ENCODE measurements at regions not wholly inside any gene's neighbourhood (a gene's known extent, or its start where the extent isn't known, plus 50 kb on each side); places are given as distances from the start of the nearest gene placed in this dataset.
"Not testable (repeated sequence)": the region's sequence is repeated elsewhere in the genome, so short reads cannot be mapped to it uniquely, and the experiment has no call there.

GRCh38 chr2:118372886-118373830, 284.9 kb downstream of the INSIG2 start:
- intact Hi-C loops (cut with DNase I), result loop anchor here (10.0 kb wide), 1 partner anchor 482 kb away; no protein-coding TSS in a partner anchor
- no peaks in the 10 kb centered on the region for H3K9me3 ChIP-seq
- DNase-seq, result no peak
- no peaks in the 10 kb centered on the region for H3K36me3 ChIP-seq
- no peak for TF ChIP-seq POLR2A (IDR thresholded peaks at IDR 0.05)
- TF ChIP-seq, protein P1, sequence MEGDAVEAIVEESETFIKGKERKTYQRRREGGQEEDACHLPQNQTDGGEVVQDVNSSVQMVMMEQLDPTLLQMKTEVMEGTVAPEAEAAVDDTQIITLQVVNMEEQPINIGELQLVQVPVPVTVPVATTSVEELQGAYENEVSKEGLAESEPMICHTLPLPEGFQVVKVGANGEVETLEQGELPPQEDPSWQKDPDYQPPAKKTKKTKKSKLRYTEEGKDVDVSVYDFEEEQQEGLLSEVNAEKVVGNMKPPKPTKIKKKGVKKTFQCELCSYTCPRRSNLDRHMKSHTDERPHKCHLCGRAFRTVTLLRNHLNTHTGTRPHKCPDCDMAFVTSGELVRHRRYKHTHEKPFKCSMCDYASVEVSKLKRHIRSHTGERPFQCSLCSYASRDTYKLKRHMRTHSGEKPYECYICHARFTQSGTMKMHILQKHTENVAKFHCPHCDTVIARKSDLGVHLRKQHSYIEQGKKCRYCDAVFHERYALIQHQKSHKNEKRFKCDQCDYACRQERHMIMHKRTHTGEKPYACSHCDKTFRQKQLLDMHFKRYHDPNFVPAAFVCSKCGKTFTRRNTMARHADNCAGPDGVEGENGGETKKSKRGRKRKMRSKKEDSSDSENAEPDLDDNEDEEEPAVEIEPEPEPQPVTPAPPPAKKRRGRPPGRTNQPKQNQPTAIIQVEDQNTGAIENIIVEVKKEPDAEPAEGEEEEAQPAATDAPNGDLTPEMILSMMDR (IDR thresholded peaks at IDR 0.05), result no peak
- 70 to 71% methylated on average over 6 of the region's 6 CpGs for WGBS, 2 donors
- H3K27ac ChIP-seq, result no peak overlapping the region
- H3K27me3 ChIP-seq, result no peaks in the 10 kb centered on the region
- H3K4me3 ChIP-seq (replicated peaks in 1 of 3), result no peak overlapping the region
- H3K4me1 ChIP-seq, result no peaks in the 10 kb centered on the region

- no peak for TF ChIP-seq POLR2A (IDR thresholded peaks at IDR 0.05)
- TF ChIP-seq, protein P1 (IDR thresholded peaks at IDR 0.05), result peak in 4 of 6 experiments; percentile 22 to 45 (median 44)
- WGBS, 2 donors, result 23 to 29% methylated on average over 5 to 6 of the region's 6 CpGs
- intact Hi-C loops (cut with DNase I), result loop anchor here (10.0 kb wide), 1 partner anchor 483 kb away; no protein-coding TSS in a partner anchor
Observed at GRCh38 chr2:118371515-118371914, 283.2 kb downstream of the INSIG2 start.

GRCh38 chr2:118369521-118369920, 281.2 kb downstream of the INSIG2 start:
- H3K27ac ChIP-seq; H3K9me3 ChIP-seq; H3K4me1 ChIP-seq; H3K36me3 ChIP-seq; H3K27me3 ChIP-seq; DNase-seq; intact Hi-C loops (cut with DNase I); H3K4me3 ChIP-seq (replicated peaks in 1 of 3): not testable (repeated sequence)
- WGBS, 2 donors, result 67 to 71% methylated on average over 7 of the region's 7 CpGs

More at GRCh38 chr2:118371515-118371914, 283.2 kb downstream of the INSIG2 start:
- Histone ChIP-seq H3K36me3 (no peaks in the 10 kb centered on the region), H3K4me1 (no peaks in the 10 kb centered on the region), H3K9me3 (no peaks in the 10 kb centered on the region), H3K27me3 (no peaks in the 10 kb centered on the region), H3K4me3 (replicated peaks in 1 of 3) (no peak overlapping the region), H3K27ac (no peak overlapping the region)
- peak; percentile 26 to 32 for DNase-seq

GRCh38 chr2:118363604-118364003, 275.3 kb downstream of the INSIG2 start:
- H3K4me3 ChIP-seq (replicated peaks in 1 of 3), result no peak overlapping the region
- WGBS, 2 donors, result 83 to 84% methylated on average over 2 of the region's 2 CpGs
- TF ChIP-seq, protein P1 (IDR thresholded peaks at IDR 0.05), result no peak
- TF ChIP-seq POLR2A (IDR thresholded peaks at IDR 0.05), result no peak

GRCh38 chr2:118356051-118356450, 267.8 kb downstream of the INSIG2 start:
- H3K9me3 ChIP-seq, result peaks cover 4% of the 10 kb centered on the region
- TF ChIP-seq, protein P1 (IDR thresholded peaks at IDR 0.05), result no peak
- TF ChIP-seq POLR2A (IDR thresholded peaks at IDR 0.05), result no peak
- DNase-seq, result no peak
- no peak overlapping the region for H3K4me3 ChIP-seq (replicated peaks in 1 of 3)
- 82 to 93% methylated on average over 1 of the region's 1 CpG for WGBS, 2 donors
- intact Hi-C loops (cut with DNase I), result no loop called here
- H3K36me3 ChIP-seq, result no peaks in the 10 kb centered on the region
- no peak overlapping the region for H3K27ac ChIP-seq
- H3K4me1 ChIP-seq, result no peaks in the 10 kb centered on the region
- no peaks in the 10 kb centered on the region for H3K27me3 ChIP-seq

More at GRCh38 chr2:118363604-118364003, 275.3 kb downstream of the INSIG2 start:
- intact Hi-C loops (cut with DNase I), result no loop called here
- Histone ChIP-seq H3K4me1 (no peaks in the 10 kb centered on the region), H3K9me3 (no peaks in the 10 kb centered on the region), H3K27ac (no peak overlapping the region), H3K27me3 (no peaks in the 10 kb centered on the region), H3K36me3 (no peaks in the 10 kb centered on the region)
- no peak for DNase-seq

Data from thyroid gland (tissue), 4 donors.